Tibial nerve (tissue), 3 donors: ENCODE measurements at regions not wholly inside any gene's neighbourhood (a gene's known extent, or its start where the extent isn't known, plus 50 kb on each side); places are given as distances from the start of the nearest gene placed in this dataset.
"Not testable (repeated sequence)": the region's sequence is repeated elsewhere in the genome, so short reads cannot be mapped to it uniquely, and the experiment has no call there.

Experiments
- CTCF ChIP-seq, 5 experiments: fragments of 200-600 bp in 3 of 5; fragments of 450-650 bp in 2 of 5; sonication (generic) in 3 of 5; IDR thresholded peaks; one replicate each; pipeline ENCODE4 v1.5.1; 2016 to 2019; ENCODE audit warnings: antibody characterized with exemption in 5 of 5, mild to moderate bottlenecking in 3 of 5, moderate library complexity in 2 of 5
- POLR2A ChIP-seq, 2 donors: fragments of 450-650 bp; IDR thresholded peaks; one replicate each; pipeline ENCODE4 v1.6.1; 2017; ENCODE audit warnings: antibody characterized with exemption in 2 of 2, mild to moderate bottlenecking in 2 of 2, moderate library complexity in 2 of 2

GRCh38 chr15:30201517-30201916, 66.7 kb downstream of the GOLGA8T start:
- not testable (repeated sequence) for TF ChIP-seq POLR2A, CTCF (IDR thresholded peaks at IDR 0.05)
